AG09319 (cell line): ENCODE measurements at regions not wholly inside any gene's neighbourhood (a gene's known extent, or its start where the extent isn't known, plus 50 kb on each side); places are given as distances from the start of the nearest gene placed in this dataset.

Experiments
- DNase-seq: peaks from one replicate; pipeline ENCODE4 v3.0.0-alpha.2; 2010; ENCODE audit warnings: low read depth; ENCODE audit errors: extremely low read depth
- TF ChIP-seq, protein P1 (sequence below): IDR thresholded peaks from 2 replicates; pipeline ENCODE4 v1.5.1; 2011; ENCODE audit warnings: low read depth, mild to moderate bottlenecking, inconsistent platforms, low read length, moderate library complexity

GRCh38 chr5:87756951-87757350 is 344.2 kb upstream of the CCNH start:
- TF ChIP-seq, protein P1, sequence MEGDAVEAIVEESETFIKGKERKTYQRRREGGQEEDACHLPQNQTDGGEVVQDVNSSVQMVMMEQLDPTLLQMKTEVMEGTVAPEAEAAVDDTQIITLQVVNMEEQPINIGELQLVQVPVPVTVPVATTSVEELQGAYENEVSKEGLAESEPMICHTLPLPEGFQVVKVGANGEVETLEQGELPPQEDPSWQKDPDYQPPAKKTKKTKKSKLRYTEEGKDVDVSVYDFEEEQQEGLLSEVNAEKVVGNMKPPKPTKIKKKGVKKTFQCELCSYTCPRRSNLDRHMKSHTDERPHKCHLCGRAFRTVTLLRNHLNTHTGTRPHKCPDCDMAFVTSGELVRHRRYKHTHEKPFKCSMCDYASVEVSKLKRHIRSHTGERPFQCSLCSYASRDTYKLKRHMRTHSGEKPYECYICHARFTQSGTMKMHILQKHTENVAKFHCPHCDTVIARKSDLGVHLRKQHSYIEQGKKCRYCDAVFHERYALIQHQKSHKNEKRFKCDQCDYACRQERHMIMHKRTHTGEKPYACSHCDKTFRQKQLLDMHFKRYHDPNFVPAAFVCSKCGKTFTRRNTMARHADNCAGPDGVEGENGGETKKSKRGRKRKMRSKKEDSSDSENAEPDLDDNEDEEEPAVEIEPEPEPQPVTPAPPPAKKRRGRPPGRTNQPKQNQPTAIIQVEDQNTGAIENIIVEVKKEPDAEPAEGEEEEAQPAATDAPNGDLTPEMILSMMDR, result no peak
- DNase-seq, result no peak

DNA sequence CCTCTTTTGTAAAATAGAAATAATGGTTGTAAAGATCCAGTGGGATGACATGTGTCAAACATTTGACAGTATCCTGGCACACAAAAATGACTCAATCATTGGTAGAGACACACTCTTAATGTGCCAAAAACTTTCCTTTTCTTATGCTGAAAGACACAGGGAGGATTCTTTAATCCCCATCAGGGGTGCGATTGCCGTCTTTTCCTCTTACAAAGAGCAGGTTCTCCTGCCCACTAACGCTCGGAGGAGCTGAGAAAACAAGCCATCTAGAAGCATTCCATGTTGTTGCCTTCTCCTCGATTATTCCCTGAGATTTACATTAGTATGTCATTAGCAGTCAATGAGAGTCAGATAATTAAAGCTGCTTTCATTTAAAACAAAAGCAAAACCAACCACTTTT is 342.6 kb upstream of the CCNH start:
- TF ChIP-seq, protein P1, result no peak
- DNase-seq, result no peak

- DNase-seq, result no peak
- TF ChIP-seq, protein P1, result no peak
Observed at GRCh38 chr5:87754009-87754757, 341.5 kb upstream of the CCNH start.

- TF ChIP-seq, protein P1, result no peak
- peak; percentile 31 for DNase-seq
Observed at GRCh38 chr5:87752362-87752761, 339.6 kb upstream of the CCNH start.

- TF ChIP-seq, protein P1, result no peak
- DNase-seq, result no peak
Observed at GRCh38 chr5:87751824-87752223, 339.1 kb upstream of the CCNH start.

GRCh38 chr5:87746891-87747377 is 334.2 kb upstream of the CCNH start:
- DNase-seq, result no peak
- TF ChIP-seq, protein P1, result no peak

DNA sequence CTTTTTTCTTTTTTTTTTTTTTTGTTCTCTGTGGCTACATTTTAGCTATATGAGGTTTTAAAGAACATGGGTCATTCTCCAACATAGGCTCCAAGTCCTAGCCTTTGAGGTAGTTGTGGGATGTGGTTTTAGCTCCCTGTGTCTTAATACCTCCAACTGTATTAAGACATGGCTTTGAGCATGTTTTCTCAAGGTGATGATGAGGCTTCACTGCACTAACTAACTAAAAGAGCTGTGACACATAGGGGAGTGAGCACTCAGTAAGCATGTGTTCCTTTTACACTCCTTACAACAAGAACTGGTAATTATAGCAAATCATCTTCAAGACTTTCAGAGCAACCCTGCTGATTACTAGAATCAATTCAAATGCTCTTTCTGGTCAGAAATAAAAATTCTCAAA is 333.6 kb upstream of the CCNH start:
- no peak for DNase-seq
- TF ChIP-seq, protein P1, result no peak
